ENCODE measurements at regions not wholly inside any gene's neighbourhood (a gene's known extent, or its start where the extent isn't known, plus 50 kb on each side); places are given as distances from the start of the nearest gene placed in this dataset.

DNA sequence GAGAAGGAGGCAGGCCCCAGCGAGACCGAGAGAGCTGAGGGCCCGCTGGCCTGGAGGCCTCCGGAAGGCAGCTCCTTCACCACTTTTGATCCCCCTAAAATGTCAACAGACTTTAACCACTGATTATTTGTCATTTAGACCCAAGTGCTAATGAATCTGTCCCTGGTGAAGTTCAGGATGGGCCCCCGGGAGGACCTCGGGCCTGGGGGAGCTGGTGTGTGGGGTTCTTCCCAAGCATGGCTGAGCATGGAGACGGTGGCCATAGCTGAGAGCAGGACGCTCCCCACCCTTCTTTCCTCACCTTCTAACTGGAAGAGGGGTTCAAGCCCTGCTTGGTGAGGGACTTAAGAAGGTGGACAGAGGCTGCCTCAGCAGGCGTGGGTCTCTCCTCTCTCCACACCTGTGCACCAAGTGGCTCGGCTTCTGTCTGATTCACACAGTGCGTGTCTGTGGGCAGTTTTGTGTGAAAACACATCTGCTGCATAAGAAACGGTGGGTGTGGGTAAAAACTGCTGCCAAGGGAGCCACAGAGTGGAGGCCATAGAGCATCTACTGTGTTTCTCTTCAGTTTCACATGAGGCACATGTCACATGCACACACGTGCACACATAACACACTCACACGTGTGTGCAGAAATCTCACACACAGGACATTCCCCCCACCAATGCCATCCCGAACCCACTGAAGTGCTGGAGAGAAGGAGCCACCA lies 53.5 kb upstream of the VIPR2 start:
- TF ChIP-seq, protein P1, sequence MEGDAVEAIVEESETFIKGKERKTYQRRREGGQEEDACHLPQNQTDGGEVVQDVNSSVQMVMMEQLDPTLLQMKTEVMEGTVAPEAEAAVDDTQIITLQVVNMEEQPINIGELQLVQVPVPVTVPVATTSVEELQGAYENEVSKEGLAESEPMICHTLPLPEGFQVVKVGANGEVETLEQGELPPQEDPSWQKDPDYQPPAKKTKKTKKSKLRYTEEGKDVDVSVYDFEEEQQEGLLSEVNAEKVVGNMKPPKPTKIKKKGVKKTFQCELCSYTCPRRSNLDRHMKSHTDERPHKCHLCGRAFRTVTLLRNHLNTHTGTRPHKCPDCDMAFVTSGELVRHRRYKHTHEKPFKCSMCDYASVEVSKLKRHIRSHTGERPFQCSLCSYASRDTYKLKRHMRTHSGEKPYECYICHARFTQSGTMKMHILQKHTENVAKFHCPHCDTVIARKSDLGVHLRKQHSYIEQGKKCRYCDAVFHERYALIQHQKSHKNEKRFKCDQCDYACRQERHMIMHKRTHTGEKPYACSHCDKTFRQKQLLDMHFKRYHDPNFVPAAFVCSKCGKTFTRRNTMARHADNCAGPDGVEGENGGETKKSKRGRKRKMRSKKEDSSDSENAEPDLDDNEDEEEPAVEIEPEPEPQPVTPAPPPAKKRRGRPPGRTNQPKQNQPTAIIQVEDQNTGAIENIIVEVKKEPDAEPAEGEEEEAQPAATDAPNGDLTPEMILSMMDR (IDR thresholded peaks at IDR 0.05): no peak
- TF ChIP-seq POLR2A (IDR thresholded peaks at IDR 0.05) (no peak), EP300 (IDR thresholded peaks at IDR 0.05) (no peak)
